ENCODE measurements at regions not wholly inside any gene's neighbourhood (a gene's known extent, or its start where the extent isn't known, plus 50 kb on each side); places are given as distances from the start of the nearest gene placed in this dataset.

- H2AFZ ChIP-seq (ENCODE audit: low read depth, low read length), result no peak overlapping the region
- Mint-ChIP-seq H3K4me1 (ENCODE audit: low read depth, unreplicated experiment) (peaks cover 9% of the 10 kb centered on the region), H3K4me3 (ENCODE audit: unreplicated experiment) (no peak overlapping the region), H3K36me3 (ENCODE audit: low read depth, unreplicated experiment) (no peaks in the 10 kb centered on the region), H3K9me3 (ENCODE audit: unreplicated experiment) (no peaks in the 10 kb centered on the region), H3K27ac (ENCODE audit: unreplicated experiment) (no peak overlapping the region), H3K27me3 (ENCODE audit: low read depth, unreplicated experiment) (peaks cover 4% of the 10 kb centered on the region)
- no peaks in the 10 kb centered on the region for H3K79me2 ChIP-seq (ENCODE audit: insufficient read depth, low read length)
- H3K4me1 ChIP-seq (ENCODE audit: insufficient read depth, low read length), result peaks cover 4% of the 10 kb centered on the region
- no peaks in the 10 kb centered on the region for H3K36me3 ChIP-seq (ENCODE audit: insufficient read depth, low read length)
- DNase-seq (ENCODE audit: low read depth) (no peak), FAIRE-seq (no peak)
- no peak overlapping the region for H3K4me2 ChIP-seq (ENCODE audit: low read length)
- H4K20me1 ChIP-seq (ENCODE audit: insufficient read depth, low read length), result no peaks in the 10 kb centered on the region
- no peak overlapping the region for H3K4me3 ChIP-seq (ENCODE audit: insufficient read depth, low read depth, low read length)
- no peaks in the 10 kb centered on the region for H3K27me3 ChIP-seq (ENCODE audit: insufficient read depth, low read length)
- no peak for TF ChIP-seq EZH2 (IDR thresholded peaks at IDR 0.05; ENCODE audit: insufficient read depth, low read length)
- no peak for TF ChIP-seq CTCF (IDR thresholded peaks at IDR 0.05; ENCODE audit: insufficient read depth, low read depth, low read length)
- H3K9ac ChIP-seq (ENCODE audit: low read length), result no peak overlapping the region
- no peaks in the 10 kb centered on the region for H3K9me3 ChIP-seq (ENCODE audit: insufficient read depth, low read depth, low read length)
- no peak overlapping the region for H3K27ac ChIP-seq (ENCODE audit: low read depth, low read length)
Observed at GRCh38 chr2:196487417-196487816, 152.1 kb upstream of the CCDC150 start.

- no peaks in the 10 kb centered on the region for H3K4me1 ChIP-seq (ENCODE audit: insufficient read depth, low read length)
- TF ChIP-seq EZH2 (IDR thresholded peaks at IDR 0.05; ENCODE audit: insufficient read depth, low read length), result no peak
- TF ChIP-seq CTCF (IDR thresholded peaks at IDR 0.05; ENCODE audit: insufficient read depth, low read depth, low read length), result no peak
- no peaks in the 10 kb centered on the region for H3K36me3 Mint-ChIP-seq (ENCODE audit: low read depth, unreplicated experiment)
- H3K9ac ChIP-seq (ENCODE audit: low read length), result no peak overlapping the region
- H3K4me3 ChIP-seq (ENCODE audit: insufficient read depth, low read depth, low read length), result no peak overlapping the region
- no peak overlapping the region for H3K27ac Mint-ChIP-seq (ENCODE audit: unreplicated experiment)
- no peak for FAIRE-seq
- H3K4me3 Mint-ChIP-seq (ENCODE audit: unreplicated experiment), result no peak overlapping the region
- peaks cover 5% of the 10 kb centered on the region for H3K4me1 Mint-ChIP-seq (ENCODE audit: low read depth, unreplicated experiment)
- no peaks in the 10 kb centered on the region for H4K20me1 ChIP-seq (ENCODE audit: insufficient read depth, low read length)
- H3K36me3 ChIP-seq (ENCODE audit: insufficient read depth, low read length), result no peaks in the 10 kb centered on the region
- H3K4me2 ChIP-seq (ENCODE audit: low read length), result no peak overlapping the region
- no peak overlapping the region for H2AFZ ChIP-seq (ENCODE audit: low read depth, low read length)
- no peaks in the 10 kb centered on the region for H3K27me3 ChIP-seq (ENCODE audit: insufficient read depth, low read length)
- peaks cover 2% of the 10 kb centered on the region for H3K9me3 Mint-ChIP-seq (ENCODE audit: unreplicated experiment)
- no peak for DNase-seq (ENCODE audit: low read depth)
- no peaks in the 10 kb centered on the region for H3K9me3 ChIP-seq (ENCODE audit: insufficient read depth, low read depth, low read length)
- H3K79me2 ChIP-seq (ENCODE audit: insufficient read depth, low read length), result no peaks in the 10 kb centered on the region
- no peak overlapping the region for H3K27ac ChIP-seq (ENCODE audit: low read depth, low read length)
- H3K27me3 Mint-ChIP-seq (ENCODE audit: low read depth, unreplicated experiment), result peaks cover 3% of the 10 kb centered on the region
Observed at GRCh38 chr2:196489371-196489770, 150.1 kb upstream of the CCDC150 start.

- H3K27me3 Mint-ChIP-seq (ENCODE audit: low read depth, unreplicated experiment), result no peaks in the 10 kb centered on the region
- Histone ChIP-seq H3K27ac (ENCODE audit: low read depth, low read length) (no peak overlapping the region), H3K4me2 (ENCODE audit: low read length) (no peak overlapping the region), H3K4me3 (ENCODE audit: insufficient read depth, low read depth, low read length) (no peak overlapping the region), H3K9me3 (ENCODE audit: insufficient read depth, low read depth, low read length) (no peaks in the 10 kb centered on the region), H3K36me3 (ENCODE audit: insufficient read depth, low read length) (no peaks in the 10 kb centered on the region), H3K27me3 (ENCODE audit: insufficient read depth, low read length) (no peaks in the 10 kb centered on the region), H3K79me2 (ENCODE audit: insufficient read depth, low read length) (no peaks in the 10 kb centered on the region), H3K9ac (ENCODE audit: low read length) (no peak overlapping the region), H3K4me1 (ENCODE audit: insufficient read depth, low read length) (no peaks in the 10 kb centered on the region), H2AFZ (ENCODE audit: low read depth, low read length) (no peak overlapping the region), H4K20me1 (ENCODE audit: insufficient read depth, low read length) (no peaks in the 10 kb centered on the region)
- FAIRE-seq (no peak), DNase-seq (ENCODE audit: low read depth) (no peak)
- H3K27ac Mint-ChIP-seq (ENCODE audit: unreplicated experiment), result no peak overlapping the region
- no peak overlapping the region for H3K4me3 Mint-ChIP-seq (ENCODE audit: unreplicated experiment)
- H3K4me1 Mint-ChIP-seq (ENCODE audit: low read depth, unreplicated experiment), result peaks cover 1% of the 10 kb centered on the region
- H3K9me3 Mint-ChIP-seq (ENCODE audit: unreplicated experiment), result peaks cover 7% of the 10 kb centered on the region
- H3K36me3 Mint-ChIP-seq (ENCODE audit: low read depth, unreplicated experiment), result no peaks in the 10 kb centered on the region
- TF ChIP-seq EZH2 (IDR thresholded peaks at IDR 0.05; ENCODE audit: insufficient read depth, low read length), result no peak
- no peak for TF ChIP-seq CTCF (IDR thresholded peaks at IDR 0.05; ENCODE audit: insufficient read depth, low read depth, low read length)
Observed at GRCh38 chr2:196492946-196493345, 146.6 kb upstream of the CCDC150 start.
